ENCODE measurements at regions not wholly inside any gene's neighbourhood (a gene's known extent, or its start where the extent isn't known, plus 50 kb on each side); places are given as distances from the start of the nearest gene placed in this dataset.

DNA sequence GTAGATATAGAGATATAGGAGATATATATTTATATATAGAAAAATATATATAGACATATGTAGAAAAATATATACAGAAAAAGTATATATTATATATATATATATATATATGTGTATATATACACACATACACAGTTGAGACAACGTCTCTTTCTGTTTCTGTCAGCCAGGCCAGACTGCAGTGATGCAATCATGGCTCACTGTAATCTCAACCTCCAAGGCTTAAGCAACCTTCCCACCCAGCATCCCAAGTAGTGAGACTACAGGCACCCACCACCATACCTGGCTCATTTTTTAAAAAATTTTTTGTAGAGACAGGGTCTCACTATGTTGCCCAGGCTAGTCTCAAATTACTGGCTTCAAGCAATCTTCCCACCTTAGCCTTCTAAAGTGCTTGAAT is 426.3 kb downstream of the GPM6A start:
- TF ChIP-seq, protein P1, sequence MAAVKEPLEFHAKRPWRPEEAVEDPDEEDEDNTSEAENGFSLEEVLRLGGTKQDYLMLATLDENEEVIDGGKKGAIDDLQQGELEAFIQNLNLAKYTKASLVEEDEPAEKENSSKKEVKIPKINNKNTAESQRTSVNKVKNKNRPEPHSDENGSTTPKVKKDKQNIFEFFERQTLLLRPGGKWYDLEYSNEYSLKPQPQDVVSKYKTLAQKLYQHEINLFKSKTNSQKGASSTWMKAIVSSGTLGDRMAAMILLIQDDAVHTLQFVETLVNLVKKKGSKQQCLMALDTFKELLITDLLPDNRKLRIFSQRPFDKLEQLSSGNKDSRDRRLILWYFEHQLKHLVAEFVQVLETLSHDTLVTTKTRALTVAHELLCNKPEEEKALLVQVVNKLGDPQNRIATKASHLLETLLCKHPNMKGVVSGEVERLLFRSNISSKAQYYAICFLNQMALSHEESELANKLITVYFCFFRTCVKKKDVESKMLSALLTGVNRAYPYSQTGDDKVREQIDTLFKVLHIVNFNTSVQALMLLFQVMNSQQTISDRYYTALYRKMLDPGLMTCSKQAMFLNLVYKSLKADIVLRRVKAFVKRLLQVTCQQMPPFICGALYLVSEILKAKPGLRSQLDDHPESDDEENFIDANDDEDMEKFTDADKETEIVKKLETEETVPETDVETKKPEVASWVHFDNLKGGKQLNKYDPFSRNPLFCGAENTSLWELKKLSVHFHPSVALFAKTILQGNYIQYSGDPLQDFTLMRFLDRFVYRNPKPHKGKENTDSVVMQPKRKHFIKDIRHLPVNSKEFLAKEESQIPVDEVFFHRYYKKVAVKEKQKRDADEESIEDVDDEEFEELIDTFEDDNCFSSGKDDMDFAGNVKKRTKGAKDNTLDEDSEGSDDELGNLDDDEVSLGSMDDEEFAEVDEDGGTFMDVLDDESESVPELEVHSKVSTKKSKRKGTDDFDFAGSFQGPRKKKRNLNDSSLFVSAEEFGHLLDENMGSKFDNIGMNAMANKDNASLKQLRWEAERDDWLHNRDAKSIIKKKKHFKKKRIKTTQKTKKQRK (IDR thresholded peaks at IDR 0.05; ENCODE audit: borderline replicate concordance, low read depth, low read length): no peak
- TF ChIP-seq CCAR2 (IDR thresholded peaks at IDR 0.05; ENCODE audit: low read depth, low read length) (no peak), NFE2L1 (tag; IDR thresholded peaks at IDR 0.05; ENCODE audit: borderline replicate concordance, low read depth) (no peak), EZH2 (IDR thresholded peaks at IDR 0.05; ENCODE audit: borderline replicate concordance, low read depth, low read length) (no peak), ZNF561 (CRISPR knock-in tag; conservative IDR thresholded peaks at IDR 0.05) (no peak), POLR2AphosphoS5 (IDR thresholded peaks at IDR 0.05; ENCODE audit: control insufficient read depth, insufficient read depth, low read depth, low read length) (no peak), ZNF274 (IDR thresholded peaks at IDR 0.05; ENCODE audit: borderline replicate concordance, low read depth, low read length) (no peak), RBBP5 (IDR thresholded peaks at IDR 0.05; ENCODE audit: borderline replicate concordance, insufficient read depth, low read length, poor library complexity, severe bottlenecking) (no peak), HDAC2 (IDR thresholded peaks at IDR 0.05) (no peak)
- TF ChIP-seq, protein P2, sequence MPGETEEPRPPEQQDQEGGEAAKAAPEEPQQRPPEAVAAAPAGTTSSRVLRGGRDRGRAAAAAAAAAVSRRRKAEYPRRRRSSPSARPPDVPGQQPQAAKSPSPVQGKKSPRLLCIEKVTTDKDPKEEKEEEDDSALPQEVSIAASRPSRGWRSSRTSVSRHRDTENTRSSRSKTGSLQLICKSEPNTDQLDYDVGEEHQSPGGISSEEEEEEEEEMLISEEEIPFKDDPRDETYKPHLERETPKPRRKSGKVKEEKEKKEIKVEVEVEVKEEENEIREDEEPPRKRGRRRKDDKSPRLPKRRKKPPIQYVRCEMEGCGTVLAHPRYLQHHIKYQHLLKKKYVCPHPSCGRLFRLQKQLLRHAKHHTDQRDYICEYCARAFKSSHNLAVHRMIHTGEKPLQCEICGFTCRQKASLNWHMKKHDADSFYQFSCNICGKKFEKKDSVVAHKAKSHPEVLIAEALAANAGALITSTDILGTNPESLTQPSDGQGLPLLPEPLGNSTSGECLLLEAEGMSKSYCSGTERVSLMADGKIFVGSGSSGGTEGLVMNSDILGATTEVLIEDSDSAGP (CRISPR knock-in tag; IDR thresholded peaks at IDR 0.05): no peak

All from K562 (cell line).